Ishikawa (cell line): ENCODE measurements at regions not wholly inside any gene's neighbourhood (a gene's known extent, or its start where the extent isn't known, plus 50 kb on each side); places are given as distances from the start of the nearest gene placed in this dataset.

Experiments used
- CEBPB ChIP-seq: IDR thresholded peaks from 2 replicates; pipeline ENCODE4 v1.6.1; 2012
- CREB1 ChIP-seq: IDR thresholded peaks from 2 replicates; pipeline ENCODE4 v1.6.1; 2012; ENCODE audit warnings: low read depth
- EGR1 ChIP-seq: IDR thresholded peaks from 2 replicates; pipeline ENCODE4 v1.6.1; 2012
- EP300 ChIP-seq: IDR thresholded peaks from 2 replicates; pipeline ENCODE4 v1.6.1; 2012; ENCODE audit warnings: borderline replicate concordance
- FOXM1 ChIP-seq: IDR thresholded peaks from 2 replicates; pipeline ENCODE4 v1.6.1; 2012; ENCODE audit warnings: low read depth, borderline replicate concordance
- MAX ChIP-seq: IDR thresholded peaks from 2 replicates; pipeline ENCODE4 v1.6.1; 2012
- NFIC ChIP-seq: IDR thresholded peaks from 2 replicates; pipeline ENCODE4 v1.6.1; 2012
- RAD21 ChIP-seq: IDR thresholded peaks from 2 replicates; pipeline ENCODE4 v1.6.1; 2012; ENCODE audit warnings: low read depth
- REST ChIP-seq: IDR thresholded peaks from 2 replicates; pipeline ENCODE4 v1.6.1; 2012; ENCODE audit warnings: low read depth, mild to moderate bottlenecking
- TAF1 ChIP-seq: IDR thresholded peaks from 2 replicates; pipeline ENCODE4 v1.6.1; 2012; ENCODE audit warnings: low read depth, mild to moderate bottlenecking
- TCF12 ChIP-seq: IDR thresholded peaks from 2 replicates; pipeline ENCODE4 v1.6.1; 2012; ENCODE audit warnings: low read depth
- TEAD4 ChIP-seq: IDR thresholded peaks from 2 replicates; pipeline ENCODE4 v1.6.1; 2012
- USF1 ChIP-seq: IDR thresholded peaks from 2 replicates; pipeline ENCODE4 v1.6.1; 2012
- YY1 ChIP-seq: IDR thresholded peaks from 2 replicates; pipeline ENCODE4 v1.6.1; 2012; ENCODE audit warnings: low read depth
- ZBTB7A ChIP-seq: IDR thresholded peaks from 2 replicates; pipeline ENCODE4 v1.6.1; 2012; ENCODE audit warnings: low read depth

- TF ChIP-seq NFIC (no peak), TEAD4 (no peak)
These were observed 59.3 kb upstream of the AKAP12 start for GRCh38 chr6:151180330-151181048.

- no peak for TF ChIP-seq EP300
- TF ChIP-seq NFIC, result no peak
- TF ChIP-seq YY1, result no peak
- no peak for TF ChIP-seq CREB1
These were observed 57.9 kb upstream of the AKAP12 start for GRCh38 chr6:151181706-151182363.

- TF ChIP-seq ZBTB7A (no peak), EGR1 (no peak), USF1 (no peak), TCF12 (no peak), TAF1 (no peak), EP300 (no peak), REST (no peak), CREB1 (no peak), TEAD4 (no peak), FOXM1 (no peak), YY1 (no peak), NFIC (no peak), CEBPB (no peak), RAD21 (no peak), MAX (no peak)
These were observed 54.6 kb upstream of the AKAP12 start for GRCh38 chr6:151185148-151185547.

GRCh38 chr6:151186306-151186705 is 53.5 kb upstream of the AKAP12 start:
- TF ChIP-seq EGR1, result no peak
- no peak for TF ChIP-seq CEBPB
- TF ChIP-seq TCF12, result no peak
- TF ChIP-seq NFIC, result no peak
- TF ChIP-seq MAX, result no peak
- TF ChIP-seq USF1, result no peak
- TF ChIP-seq ZBTB7A, result no peak
- no peak for TF ChIP-seq EP300
- no peak for TF ChIP-seq FOXM1
- TF ChIP-seq YY1, result no peak
- TF ChIP-seq TEAD4, result no peak
- no peak for TF ChIP-seq CREB1
- no peak for TF ChIP-seq TAF1
- TF ChIP-seq REST, result no peak
- TF ChIP-seq RAD21, result no peak

GRCh38 chr6:151186804-151187330 is 52.9 kb upstream of the AKAP12 start:
- TF ChIP-seq RAD21 (no peak), ZBTB7A (no peak), TCF12 (no peak), REST (no peak), CREB1 (no peak), MAX (no peak), EP300 (no peak), TEAD4 (no peak), NFIC (no peak), TAF1 (no peak), EGR1 (no peak)
